Thyroid gland (tissue), 4 donors: ENCODE measurements at regions not wholly inside any gene's neighbourhood (a gene's known extent, or its start where the extent isn't known, plus 50 kb on each side); places are given as distances from the start of the nearest gene placed in this dataset.
"Not testable (repeated sequence)": the region's sequence is repeated elsewhere in the genome, so short reads cannot be mapped to it uniquely, and the experiment has no call there.

Experiments
- CTCF ChIP-seq, 6 experiments: fragments of 200-600 bp in 3 of 6; fragments of 450-650 bp in 3 of 6; sonication (generic) in 3 of 6; IDR thresholded peaks; one replicate each; pipeline ENCODE4 v1.5.1; 2016 to 2019; ENCODE audit warnings: antibody characterized with exemption in 6 of 6, mild to moderate bottlenecking in 2 of 6, inconsistent platforms in 1 of 6, moderate library complexity in 1 of 6
- POLR2A ChIP-seq, 2 donors: fragments of 450-650 bp; IDR thresholded peaks; one replicate each; pipeline ENCODE4 v1.6.1; 2017; ENCODE audit warnings: antibody characterized with exemption in 2 of 2, mild to moderate bottlenecking in 2 of 2, moderate library complexity in 1 of 2

GRCh38 chr7:20927178-20927577 lies 140.5 kb upstream of the SP8 start:
- TF ChIP-seq CTCF, POLR2A (IDR thresholded peaks at IDR 0.05): not testable (repeated sequence)
